ENCODE measurements at regions not wholly inside any gene's neighbourhood (a gene's known extent, or its start where the extent isn't known, plus 50 kb on each side); places are given as distances from the start of the nearest gene placed in this dataset.

DNA sequence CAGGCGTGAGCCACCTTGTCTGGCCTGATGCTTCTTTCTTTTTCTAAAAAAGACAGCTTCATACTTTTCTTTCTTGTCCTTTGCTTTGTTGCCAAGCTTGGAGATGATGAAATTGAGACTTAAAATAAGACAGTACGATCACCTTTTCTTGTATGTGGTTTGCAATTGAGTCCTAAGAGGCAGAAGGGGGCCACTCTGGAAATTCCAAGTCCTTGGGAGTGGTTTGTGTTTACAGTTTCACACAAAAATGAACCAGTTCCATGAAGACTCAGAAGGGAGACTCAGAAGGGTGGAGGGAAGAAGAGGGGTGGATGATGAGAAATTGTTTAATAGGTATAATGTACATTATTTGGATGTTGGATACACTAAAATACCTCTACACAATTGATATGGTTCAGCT, 70.7 kb upstream of the TNS3 start:
- H3K27me3 ChIP-seq (ENCODE audit: control insufficient read depth in 3 of 3, insufficient read depth in 3 of 3, low read length in 2 of 3) = no peaks in the 10 kb centered on the region
- H3K4me3 ChIP-seq = no peak overlapping the region
- no peak overlapping the region for H3K9ac ChIP-seq (ENCODE audit: insufficient read depth in 1 of 2, low read length in 2 of 2)
- 83 to 95% methylated on average over 2 of the region's 2 CpGs for WGBS, 2 donors
- H3K4me1 ChIP-seq (ENCODE audit: control insufficient read depth in 5 of 5, insufficient read depth in 5 of 5, low read length in 5 of 5) = peaks cover 0 to 15% (median 7%) of the 10 kb centered on the region in 5 donors
- no peaks in the 10 kb centered on the region for H3K9me3 ChIP-seq (ENCODE audit: control insufficient read depth in 4 of 4, insufficient read depth in 3 of 4, low read length in 3 of 4)
- no peak overlapping the region for H3K27ac ChIP-seq (ENCODE audit: low read depth in 1 of 2, low read length in 1 of 2)
- TF ChIP-seq CTCF (IDR thresholded peaks at IDR 0.05; ENCODE audit: control extremely low read depth, extremely low read depth) = no peak
- DNase-seq (no peak), ATAC-seq (ENCODE audit: insufficient read depth, low FRiP score) (no peak)
- H3K36me3 ChIP-seq (ENCODE audit: control insufficient read depth in 4 of 4, insufficient read depth in 4 of 4, low read length in 4 of 4) = no peaks in the 10 kb centered on the region

GRCh38 chr7:47651355-47652317, 69.7 kb upstream of the TNS3 start:
- Histone ChIP-seq H3K27me3 (ENCODE audit: control insufficient read depth in 3 of 3, insufficient read depth in 3 of 3, low read length in 2 of 3) (no peaks in the 10 kb centered on the region), H3K27ac (ENCODE audit: low read depth in 1 of 2, low read length in 1 of 2) (no peak overlapping the region), H3K9me3 (ENCODE audit: control insufficient read depth in 4 of 4, insufficient read depth in 3 of 4, low read length in 3 of 4) (no peaks in the 10 kb centered on the region), H3K4me1 (ENCODE audit: control insufficient read depth in 5 of 5, insufficient read depth in 5 of 5, low read length in 5 of 5) (peaks cover 0 to 25% (median 11%) of the 10 kb centered on the region in 5 donors), H3K4me3 (no peak overlapping the region), H3K9ac (ENCODE audit: insufficient read depth in 1 of 2, low read length in 2 of 2) (no peak overlapping the region), H3K36me3 (ENCODE audit: control insufficient read depth in 4 of 4, insufficient read depth in 4 of 4, low read length in 4 of 4) (no peaks in the 10 kb centered on the region)
- ATAC-seq (ENCODE audit: insufficient read depth, low FRiP score) = no peak
- DNase-seq = no peak
- TF ChIP-seq CTCF (IDR thresholded peaks at IDR 0.05; ENCODE audit: control extremely low read depth, extremely low read depth) = no peak
- 76% methylated on average over 11 of the region's 11 CpGs for WGBS, 2 donors

- H3K9ac ChIP-seq (ENCODE audit: insufficient read depth in 1 of 2, low read length in 2 of 2) = no peak overlapping the region
- no peaks in the 10 kb centered on the region for H3K9me3 ChIP-seq (ENCODE audit: control insufficient read depth in 4 of 4, insufficient read depth in 3 of 4, low read length in 3 of 4)
- DNase-seq = no peak
- H3K36me3 ChIP-seq (ENCODE audit: control insufficient read depth in 4 of 4, insufficient read depth in 4 of 4, low read length in 4 of 4) = no peaks in the 10 kb centered on the region
- H3K4me3 ChIP-seq = no peak overlapping the region
- no peak for TF ChIP-seq CTCF (IDR thresholded peaks at IDR 0.05; ENCODE audit: control extremely low read depth, extremely low read depth)
- 91 to 93% methylated on average over 7 of the region's 7 CpGs for WGBS, 2 donors
- H3K27me3 ChIP-seq (ENCODE audit: control insufficient read depth in 3 of 3, insufficient read depth in 3 of 3, low read length in 2 of 3) = no peaks in the 10 kb centered on the region
- H3K4me1 ChIP-seq (ENCODE audit: control insufficient read depth in 5 of 5, insufficient read depth in 5 of 5, low read length in 5 of 5) = peaks cover 0 to 27% (median 11%) of the 10 kb centered on the region in 5 donors
- H3K27ac ChIP-seq (ENCODE audit: low read depth in 1 of 2, low read length in 1 of 2) = no peak overlapping the region
- no peak for ATAC-seq (ENCODE audit: insufficient read depth, low FRiP score)
Observed at GRCh38 chr7:47649919-47650318, 68.0 kb upstream of the TNS3 start.

Data from lung (tissue), 11 donors.